CD14-positive monocyte (primary cell): ENCODE measurements at regions not wholly inside any gene's neighbourhood (a gene's known extent, or its start where the extent isn't known, plus 50 kb on each side); places are given as distances from the start of the nearest gene placed in this dataset.

Experiments used
- DNase-seq, 3 donors: peaks; one replicate each; pipeline ENCODE4 v3.0.0-alpha.2; 2011 to 2022
- H2AFZ ChIP-seq: 2 replicates; pipeline ENCODE4 v1.6.0; 2012; ENCODE audit warnings: mild to moderate bottlenecking, low read depth, low read length, inconsistent platforms; ENCODE audit not compliant: insufficient read depth, poor library complexity, severe bottlenecking
- H3K27ac ChIP-seq, 2 donors: 1 replicate in 1 of 2; 2 replicates in 1 of 2; pipeline ENCODE4 v1.5.1; 2012 to 2013; ENCODE audit warnings: low read length in 2 of 2, control low read depth in 1 of 2, inconsistent platforms in 1 of 2, low read depth in 1 of 2, mild to moderate bottlenecking in 1 of 2
- H3K27me3 ChIP-seq, 2 donors: one replicate each; pipeline versions ENCODE4 v1.6.0 to v1.6.1; 2011 to 2013; ENCODE audit warnings: low read length in 2 of 2; ENCODE audit not compliant: control insufficient read depth in 2 of 2, insufficient read depth in 2 of 2
- H3K36me3 ChIP-seq, 2 donors: replicated peaks in 1 of 2; 1 replicate in 1 of 2; 2 replicates in 1 of 2; pipeline versions ENCODE4 v1.5.1 to v1.6.1; 2012 to 2013; ENCODE audit warnings: low read length in 2 of 2, control low read depth in 1 of 2, inconsistent platforms in 1 of 2, mild to moderate bottlenecking in 1 of 2; ENCODE audit not compliant: insufficient read depth in 2 of 2, control insufficient read depth in 1 of 2
- H3K4me1 ChIP-seq, 2 donors: 1 replicate in 1 of 2; 2 replicates in 1 of 2; pipeline versions ENCODE4 v1.5.1 to v1.6.1; 2012 to 2013; ENCODE audit warnings: low read length in 2 of 2, control low read depth in 1 of 2, inconsistent platforms in 1 of 2, mild to moderate bottlenecking in 1 of 2, moderate library complexity in 1 of 2; ENCODE audit not compliant: insufficient read depth in 2 of 2, control insufficient read depth in 1 of 2
- H3K4me2 ChIP-seq: replicated peaks from 2 replicates; pipeline ENCODE3; 2012; ENCODE audit warnings: low read length, moderate library complexity, mild to moderate bottlenecking; ENCODE audit not compliant: poor library complexity, severe bottlenecking; ENCODE audit errors: extremely low read depth
- H3K4me3 ChIP-seq, 3 experiments: fragments of 200-600 bp in 1 of 3; sonication (generic) in 1 of 3; replicated peaks in 1 of 3; 1 replicate in 2 of 3; 2 replicates in 1 of 3; pipeline ENCODE4 v1.5.1; 2011 to 2013; ENCODE audit warnings: low read length in 3 of 3, mild to moderate bottlenecking in 3 of 3, control low read depth in 2 of 3, low read depth in 2 of 3, inconsistent platforms in 1 of 3, moderate library complexity in 1 of 3
- H3K79me2 ChIP-seq: 2 replicates; pipeline ENCODE4 v1.6.0; 2012; ENCODE audit warnings: mild to moderate bottlenecking, control low read depth, inconsistent platforms, low read length, moderate library complexity; ENCODE audit not compliant: insufficient read depth
- H3K9ac ChIP-seq: 2 replicates; pipeline ENCODE4 v1.6.0; 2017; ENCODE audit warnings: low read length, mild to moderate bottlenecking; ENCODE audit not compliant: insufficient read depth, poor library complexity, severe bottlenecking
- H3K9me3 ChIP-seq, 2 donors: replicated peaks in 1 of 2; 1 replicate in 1 of 2; 2 replicates in 1 of 2; pipeline versions ENCODE4 v1.5.1 to v1.6.1; 2012 to 2013; ENCODE audit warnings: low read length in 2 of 2, control low read depth in 1 of 2; ENCODE audit not compliant: control insufficient read depth in 1 of 2, insufficient read depth in 1 of 2
- H4K20me1 ChIP-seq: 2 replicates; pipeline ENCODE4 v1.6.0; 2012; ENCODE audit warnings: mild to moderate bottlenecking, low read length, control low read depth, moderate library complexity; ENCODE audit not compliant: insufficient read depth
- H3K27ac Mint-ChIP-seq, 7 donors: one replicate each; pipeline ENCODE4 v1.8.0; 2020; ENCODE audit warnings: mild to moderate bottlenecking in 7 of 7, mixed read lengths in 7 of 7, moderate library complexity in 6 of 7, inconsistent platforms in 2 of 7
- H3K27me3 Mint-ChIP-seq, 3 donors: one replicate each; pipeline ENCODE4 v1.8.0; 2021 to 2022; ENCODE audit warnings: low read depth in 3 of 3, mild to moderate bottlenecking in 3 of 3, mixed read lengths in 3 of 3, moderate library complexity in 3 of 3, inconsistent platforms in 1 of 3
- H3K36me3 Mint-ChIP-seq, 2 donors: one replicate each; pipeline ENCODE4 v1.8.0; 2020; ENCODE audit warnings: mixed read lengths in 2 of 2, inconsistent platforms in 1 of 2, mild to moderate bottlenecking in 1 of 2
- H3K4me1 Mint-ChIP-seq: one replicate; pipeline ENCODE4 v1.8.0; 2020; ENCODE audit warnings: mild to moderate bottlenecking, mixed read lengths
- H3K4me3 Mint-ChIP-seq, 2 donors: one replicate each; pipeline ENCODE4 v1.8.0; 2020; ENCODE audit warnings: mild to moderate bottlenecking in 2 of 2, mixed read lengths in 2 of 2, moderate library complexity in 1 of 2
- H3K9me3 Mint-ChIP-seq, 7 donors: one replicate each; pipeline ENCODE4 v1.8.0; 2020 to 2022; ENCODE audit warnings: mixed read lengths in 7 of 7, mild to moderate bottlenecking in 6 of 7, moderate library complexity in 6 of 7, inconsistent platforms in 2 of 7
- WGBS: methylation state at CpG from one replicate; pipeline ENCODE4 v1.1.5; 2013; ENCODE audit warnings: missing lambda C conversion rate; ENCODE audit not compliant: insufficient coverage; 5-methylcytosine and 5-hydroxymethylcytosine counted together
- intact Hi-C, 2 donors: fragments of 100-400 bp; cut with micrococcal nuclease; formaldehyde crosslinking; loops; one replicate each; pipeline versions ENCODE4 v1.15.0 to v1.15.1; 2023
- TF ChIP-seq, protein P1 (sequence below): fragments of 200-600 bp; IDR thresholded peaks from one replicate; pipeline ENCODE4 v1.8.0; 2022; ENCODE audit warnings: antibody characterized with exemption, mild to moderate bottlenecking

DNA sequence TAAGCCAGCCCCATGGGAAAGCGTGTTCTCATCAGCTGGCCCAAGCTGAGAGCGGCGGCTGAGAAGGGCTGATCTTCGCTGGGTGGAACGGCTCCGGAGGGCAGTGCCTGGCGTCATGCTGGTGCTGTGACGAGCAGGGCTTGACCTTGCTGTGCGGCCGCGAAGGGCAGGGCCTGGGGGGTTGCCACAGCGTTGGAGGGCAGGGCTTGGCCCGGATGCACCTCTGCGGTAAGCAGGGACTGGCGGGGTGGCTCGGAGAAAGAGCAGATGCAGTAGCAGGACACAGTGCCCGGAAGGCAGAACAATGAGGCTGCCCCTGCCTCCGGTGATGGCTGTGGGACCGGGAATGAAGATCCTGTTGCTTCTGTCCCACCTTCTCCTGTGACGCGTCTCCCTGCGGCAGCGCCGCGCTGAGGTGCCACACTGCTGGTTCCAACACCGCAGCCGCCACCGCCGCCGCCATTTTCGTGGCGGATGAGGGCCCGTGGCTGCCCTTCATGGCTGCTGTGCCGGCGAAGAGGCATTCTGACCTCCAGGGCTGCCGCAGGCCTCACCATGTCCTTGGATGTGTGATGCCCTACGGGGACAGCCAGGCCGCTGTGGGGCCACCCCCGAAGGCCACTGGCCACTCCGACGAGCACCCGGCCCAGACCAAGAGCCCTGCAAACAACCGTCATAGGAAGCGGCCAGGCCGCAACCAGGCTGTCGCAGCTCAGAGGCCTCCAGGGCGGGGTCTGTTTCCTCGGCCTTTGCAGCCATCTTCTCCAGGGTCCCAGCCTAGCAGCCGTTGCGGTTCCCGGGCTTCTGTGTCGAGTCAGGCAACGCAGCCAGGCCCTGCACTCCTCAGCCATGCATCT, 890.5 kb upstream of the CTNND2 start:
- Histone ChIP-seq H2AFZ (no peak overlapping the region), H3K36me3 (no peaks in the 10 kb centered on the region), H3K27ac (no peak overlapping the region), H3K4me3 (no peak overlapping the region), H3K9me3 (peaks cover 34 to 36% of the 10 kb centered on the region in 2 donors), H3K9ac (no peak overlapping the region), H3K4me1 (no peaks in the 10 kb centered on the region), H3K27me3 (no peaks in the 10 kb centered on the region), H4K20me1 (no peaks in the 10 kb centered on the region), H3K4me2 (no peak overlapping the region), H3K79me2 (no peaks in the 10 kb centered on the region)
- 95% methylated on average over 53 of the region's 53 CpGs for WGBS
- intact Hi-C loops: no loop called here
- Mint-ChIP-seq H3K27ac (no peak overlapping the region), H3K4me3 (no peak overlapping the region), H3K4me1 (no peaks in the 10 kb centered on the region), H3K27me3 (peaks cover 0 to 2% (median 0%) of the 10 kb centered on the region in 3 donors), H3K36me3 (no peaks in the 10 kb centered on the region), H3K9me3 (peaks cover 17 to 30% (median 24%) of the 10 kb centered on the region in 7 donors)
- TF ChIP-seq, protein P1, sequence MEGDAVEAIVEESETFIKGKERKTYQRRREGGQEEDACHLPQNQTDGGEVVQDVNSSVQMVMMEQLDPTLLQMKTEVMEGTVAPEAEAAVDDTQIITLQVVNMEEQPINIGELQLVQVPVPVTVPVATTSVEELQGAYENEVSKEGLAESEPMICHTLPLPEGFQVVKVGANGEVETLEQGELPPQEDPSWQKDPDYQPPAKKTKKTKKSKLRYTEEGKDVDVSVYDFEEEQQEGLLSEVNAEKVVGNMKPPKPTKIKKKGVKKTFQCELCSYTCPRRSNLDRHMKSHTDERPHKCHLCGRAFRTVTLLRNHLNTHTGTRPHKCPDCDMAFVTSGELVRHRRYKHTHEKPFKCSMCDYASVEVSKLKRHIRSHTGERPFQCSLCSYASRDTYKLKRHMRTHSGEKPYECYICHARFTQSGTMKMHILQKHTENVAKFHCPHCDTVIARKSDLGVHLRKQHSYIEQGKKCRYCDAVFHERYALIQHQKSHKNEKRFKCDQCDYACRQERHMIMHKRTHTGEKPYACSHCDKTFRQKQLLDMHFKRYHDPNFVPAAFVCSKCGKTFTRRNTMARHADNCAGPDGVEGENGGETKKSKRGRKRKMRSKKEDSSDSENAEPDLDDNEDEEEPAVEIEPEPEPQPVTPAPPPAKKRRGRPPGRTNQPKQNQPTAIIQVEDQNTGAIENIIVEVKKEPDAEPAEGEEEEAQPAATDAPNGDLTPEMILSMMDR: no peak
- DNase-seq: no peak

GRCh38 chr5:12793373-12793772, 889.1 kb upstream of the CTNND2 start:
- Histone ChIP-seq H3K9ac (no peak overlapping the region), H3K4me1 (no peaks in the 10 kb centered on the region), H3K27ac (no peak overlapping the region), H3K36me3 (no peaks in the 10 kb centered on the region), H3K4me2 (no peak overlapping the region), H3K4me3 (no peak overlapping the region), H3K27me3 (no peaks in the 10 kb centered on the region), H2AFZ (no peak overlapping the region), H3K79me2 (no peaks in the 10 kb centered on the region), H4K20me1 (no peaks in the 10 kb centered on the region), H3K9me3 (peaks cover 32 to 34% of the 10 kb centered on the region in 2 donors)
- intact Hi-C loops: no loop called here
- H3K4me1 Mint-ChIP-seq: no peaks in the 10 kb centered on the region
- H3K4me3 Mint-ChIP-seq: no peak overlapping the region
- TF ChIP-seq, protein P1: no peak
- no CpG with 5 or more reads among the region's 1 CpG for WGBS
- H3K9me3 Mint-ChIP-seq: peaks cover 17 to 30% (median 24%) of the 10 kb centered on the region in 7 donors
- peaks cover 0 to 2% (median 0%) of the 10 kb centered on the region in 3 donors for H3K27me3 Mint-ChIP-seq
- H3K36me3 Mint-ChIP-seq: no peaks in the 10 kb centered on the region
- no peak for DNase-seq
- no peak overlapping the region for H3K27ac Mint-ChIP-seq
